GM19452 (cell line): ENCODE measurements at regions not wholly inside any gene's neighbourhood (a gene's known extent, or its start where the extent isn't known, plus 50 kb on each side); places are given as distances from the start of the nearest gene placed in this dataset.

ENCODE experiments used
- ATAC-seq: cut with Tn5 transposase; IDR thresholded peaks from one replicate; pipeline ENCODE4 v1.9.1; 2021; ENCODE audit not compliant: unreplicated experiment

GRCh38 chr1:244953901-244954300, 89.6 kb upstream of the HNRNPU start:
- ATAC-seq = no peak

DNA sequence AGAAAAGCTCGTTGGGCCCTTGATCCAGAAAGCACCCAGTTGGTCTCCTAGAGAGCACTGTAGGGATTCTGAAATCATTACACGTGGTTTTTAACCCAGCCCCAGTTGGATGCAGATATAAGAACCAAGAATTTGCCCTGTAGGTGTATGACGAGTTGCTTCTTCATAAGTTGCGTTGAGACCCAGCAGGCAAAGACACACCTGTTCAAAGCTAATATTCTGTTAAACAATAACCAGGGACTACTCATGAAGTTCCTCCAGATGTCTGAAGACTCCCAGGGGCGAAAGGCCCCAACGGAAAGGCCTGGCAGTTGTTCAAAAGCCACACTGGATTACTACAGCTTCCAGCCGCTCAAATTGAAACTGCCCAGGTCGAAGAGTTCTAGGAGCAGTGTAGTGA, 88.6 kb upstream of the HNRNPU start:
- peak; percentile 91 for ATAC-seq

DNA sequence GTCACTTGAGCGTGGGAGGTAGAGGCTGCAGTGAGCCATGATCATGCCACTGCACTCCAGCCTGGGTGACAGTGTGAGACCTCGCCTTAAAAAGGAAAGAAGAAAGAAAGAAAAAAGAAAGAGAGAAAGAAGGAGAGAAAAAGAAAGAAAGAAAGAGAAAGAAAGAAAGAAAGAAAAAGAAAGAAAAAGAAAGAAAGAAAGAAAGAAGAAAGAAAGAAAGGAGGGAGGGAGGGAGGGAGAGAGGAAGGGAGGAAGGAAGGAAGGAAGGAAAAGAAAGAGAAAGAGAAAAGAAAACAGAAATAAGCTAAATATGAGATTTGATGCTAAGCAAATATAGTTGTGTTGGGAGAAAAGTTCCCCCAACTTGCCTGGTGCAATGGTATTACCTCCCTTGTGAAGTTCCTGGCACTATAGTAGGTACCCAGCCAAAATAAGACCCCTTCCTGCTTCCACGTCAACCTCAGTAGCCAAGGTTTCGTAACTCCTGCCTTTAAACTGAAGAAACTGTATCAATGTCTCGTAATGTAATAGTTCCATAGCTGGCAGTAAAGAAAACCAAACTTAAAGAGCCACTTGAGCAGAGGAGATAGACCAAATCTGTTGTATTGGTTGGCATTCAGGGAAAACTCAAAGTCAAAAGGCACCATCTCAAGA, 88.1 kb upstream of the HNRNPU start:
- peak; percentile 18 for ATAC-seq

DNA sequence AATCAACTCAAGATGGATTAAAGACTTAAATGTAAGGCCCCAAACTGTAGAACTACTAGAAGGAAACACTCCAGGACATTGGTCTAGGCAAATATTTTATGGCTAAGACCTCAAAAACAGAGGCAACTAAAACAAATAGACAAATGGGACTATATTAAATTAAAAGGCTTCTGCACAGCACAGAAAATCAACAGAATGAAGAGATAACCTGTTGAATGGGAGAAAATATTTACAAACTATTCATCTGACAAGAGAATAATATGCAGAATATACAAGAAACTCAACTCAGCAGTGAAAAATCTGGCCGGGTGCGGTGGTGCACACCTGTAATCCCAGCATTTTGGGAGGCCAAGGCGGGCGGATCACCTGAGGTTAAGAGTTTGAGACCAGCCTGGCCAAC, 84.1 kb upstream of the HNRNPU start:
- no peak for ATAC-seq

GRCh38 chr1:244945109-244945671, 80.8 kb upstream of the HNRNPU start:
- ATAC-seq = peak; percentile 85

DNA sequence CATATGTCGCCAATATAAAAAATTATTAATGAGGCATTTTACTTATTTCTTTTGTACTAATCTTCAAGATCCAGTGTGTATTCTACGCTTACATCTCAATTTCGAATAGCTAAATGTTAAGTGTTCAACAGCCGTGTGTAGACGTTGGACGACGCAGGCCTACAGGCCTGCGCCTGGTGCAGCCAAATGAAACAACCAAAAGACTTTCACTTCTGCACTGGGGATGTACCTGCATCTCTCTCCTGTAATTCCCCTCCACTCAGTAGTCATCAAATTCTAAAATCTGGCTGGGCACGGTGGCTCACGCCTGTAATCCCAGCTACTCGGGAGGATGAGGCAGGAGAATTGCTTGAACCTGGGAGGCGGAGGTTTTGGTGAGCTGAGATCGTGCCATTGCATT, 76.8 kb upstream of the HNRNPU start:
- peak; percentile 74 for ATAC-seq

DNA sequence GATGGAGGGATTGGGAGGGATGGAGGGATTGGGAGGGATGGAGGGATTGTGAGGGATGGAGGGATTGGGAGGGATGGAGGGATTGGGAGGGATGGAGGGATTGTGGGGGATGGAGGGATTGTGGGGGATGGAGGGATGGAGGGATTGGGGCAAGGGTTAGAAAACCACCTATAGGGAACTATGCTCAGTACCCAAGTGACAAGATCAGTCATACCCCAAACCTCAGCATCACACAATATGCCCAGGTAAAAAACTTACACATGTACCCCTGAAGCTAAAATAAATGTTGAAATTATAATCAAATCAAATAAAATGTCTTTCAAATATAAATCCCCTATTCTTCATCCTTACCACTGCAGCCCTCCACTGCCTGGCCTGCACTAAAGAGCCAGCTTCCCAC, 72.8 kb upstream of the HNRNPU start:
- no peak for ATAC-seq

DNA sequence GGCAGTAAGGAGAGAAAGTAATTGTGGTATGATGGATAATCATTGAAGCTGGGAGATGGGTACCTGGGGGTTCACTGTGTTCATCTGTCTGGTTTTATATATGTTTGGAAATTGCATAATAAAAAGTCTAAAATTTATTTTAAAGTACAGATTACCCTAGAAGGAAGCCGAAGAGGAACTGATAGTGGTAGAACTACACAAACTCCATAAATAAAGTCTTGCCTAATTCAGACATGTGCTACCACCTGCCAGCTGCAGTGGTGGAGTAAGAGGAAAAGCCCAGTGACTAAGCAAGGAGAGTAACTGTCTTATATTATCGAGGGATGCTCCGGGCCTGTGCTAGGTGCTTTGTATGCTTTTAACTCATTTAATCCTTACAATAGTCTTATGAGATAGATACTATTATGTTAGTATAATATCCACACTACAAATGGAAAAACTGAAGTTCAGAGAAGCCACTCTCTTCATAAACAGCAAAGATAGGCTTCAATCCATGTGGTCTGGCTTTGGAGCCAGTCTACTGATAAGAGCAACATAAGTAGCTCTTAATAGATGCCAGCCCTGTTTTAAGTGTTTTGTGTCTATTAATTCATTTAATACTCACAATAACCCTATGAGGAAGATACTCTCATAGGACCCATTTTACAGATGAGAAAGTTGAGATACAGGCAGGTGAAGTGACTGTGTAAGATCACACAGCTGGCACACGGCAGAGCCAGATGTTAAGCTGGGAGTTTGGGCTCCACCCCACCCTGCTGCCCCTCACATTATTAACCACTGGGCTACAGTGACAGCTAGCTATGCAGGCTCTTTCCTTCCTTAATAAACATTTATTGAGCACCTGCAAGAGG, 56.8 kb upstream of the HNRNPU start:
- ATAC-seq = peak; percentile 69

GRCh38 chr1:244919320-244920282, 55.3 kb upstream of the HNRNPU start:
- ATAC-seq = no peak

- ATAC-seq = peak; percentile 55
Measured at GRCh38 chr1:244918421-244919319, 54.3 kb upstream of the HNRNPU start.

- no peak for ATAC-seq
Measured at GRCh38 chr1:244917073-244917670, 52.8 kb upstream of the HNRNPU start.

DNA sequence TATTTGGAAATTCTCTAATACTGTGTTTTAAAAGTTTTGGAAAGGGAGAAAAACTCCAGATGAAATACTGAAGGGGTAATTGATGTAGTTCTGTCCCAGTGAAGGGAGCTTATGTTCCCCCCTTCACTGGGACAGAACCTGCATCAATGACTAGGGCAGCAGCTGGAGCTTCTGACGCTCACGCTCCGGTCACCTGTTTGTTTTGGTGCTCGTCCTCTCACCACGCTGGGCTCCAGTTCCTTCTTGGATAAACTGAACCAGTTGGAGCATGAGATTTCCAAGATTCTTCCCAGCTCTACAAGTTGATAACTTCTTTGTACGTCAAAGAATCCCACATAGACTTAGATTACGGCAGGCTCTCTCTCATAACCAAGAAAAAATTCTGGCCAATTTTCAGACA, 51.4 kb upstream of the HNRNPU start:
- no peak for ATAC-seq

- no peak for ATAC-seq
Measured at GRCh38 chr1:244914761-244915160, 50.4 kb upstream of the HNRNPU start.
